ENCODE measurements at regions not wholly inside any gene's neighbourhood (a gene's known extent, or its start where the extent isn't known, plus 50 kb on each side); places are given as distances from the start of the nearest gene placed in this dataset.
A peak's percentile ranks its signal among the peaks of the same experiment; 100 is the strongest.

DNA sequence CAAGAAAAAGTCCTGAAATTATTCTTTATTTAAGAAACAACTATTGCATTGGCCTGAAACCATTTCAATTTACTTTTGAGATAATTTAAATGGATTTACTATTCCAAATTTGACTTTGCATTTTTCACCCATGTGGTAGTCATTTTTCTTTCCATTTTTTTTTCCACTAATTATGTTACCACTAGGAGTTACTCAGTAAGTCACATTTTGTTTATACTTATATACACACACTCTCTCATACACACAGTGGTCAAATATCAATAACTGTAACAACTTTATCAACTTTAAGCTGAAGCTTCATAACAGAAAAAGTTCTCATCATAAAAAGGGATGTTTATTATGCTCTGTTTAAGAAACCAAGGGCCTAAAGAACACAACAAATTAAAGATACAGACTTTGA lies 222.8 kb downstream of the SIPA1L2 start:
- no peak for DNase-seq

DNA sequence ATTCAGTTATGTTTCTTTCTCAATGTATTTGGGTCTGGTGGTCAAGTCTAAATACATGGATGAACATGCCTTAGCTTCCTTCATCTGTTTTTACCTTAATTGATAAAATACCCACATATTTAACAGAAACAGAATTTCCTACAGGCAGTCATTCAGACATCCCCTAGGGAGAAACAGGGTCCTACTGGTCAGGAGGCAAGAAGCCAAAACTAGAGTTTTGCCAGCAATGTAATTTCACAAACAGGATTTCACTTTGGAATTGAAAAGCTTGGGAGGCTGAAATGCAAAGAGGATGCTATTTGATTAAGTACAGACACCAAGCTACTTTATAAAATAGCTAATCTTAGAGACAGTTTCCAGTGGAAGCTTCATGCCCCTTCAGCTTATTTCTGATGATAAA lies 224.2 kb downstream of the SIPA1L2 start:
- no peak for DNase-seq

DNA sequence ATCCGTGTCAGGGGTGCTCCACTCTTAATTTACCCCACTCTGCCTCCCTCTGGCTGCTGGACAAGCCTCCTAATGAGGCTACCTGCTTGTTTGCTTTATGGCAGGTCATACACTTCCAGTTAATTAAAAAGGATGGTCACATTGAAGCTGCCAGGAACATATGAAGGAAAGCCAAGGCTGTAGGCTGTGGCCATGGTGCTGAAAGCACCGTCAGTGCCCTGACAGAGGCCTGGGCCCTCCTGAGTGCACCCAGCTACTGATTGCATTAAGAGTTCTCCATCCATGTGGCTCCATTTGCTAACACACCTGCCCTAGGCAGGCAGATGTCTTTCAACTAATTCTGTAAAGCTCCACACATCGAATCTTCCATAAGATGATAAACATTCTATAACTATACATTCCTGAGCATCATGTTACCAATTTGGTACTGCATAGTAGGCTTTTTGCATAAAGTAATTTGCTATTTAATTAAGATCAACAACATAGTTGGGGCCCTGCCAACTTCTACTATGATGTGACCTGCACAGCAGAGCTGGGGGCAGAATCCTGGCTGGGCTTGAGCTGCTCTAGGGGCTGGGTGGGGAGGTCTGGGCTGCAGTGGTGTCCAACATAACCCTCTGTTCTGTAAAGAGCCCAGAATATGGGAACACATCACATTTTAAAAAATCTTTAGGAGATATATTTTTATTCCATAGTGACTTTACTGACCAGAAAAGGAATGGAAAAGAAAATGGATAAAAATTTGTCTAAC lies 224.8 kb downstream of the SIPA1L2 start:
- DNase-seq, result no peak

- DNase-seq, result no peak
Measured at GRCh38 chr1:232404227-232404626, 225.7 kb downstream of the SIPA1L2 start.

- no peak for DNase-seq
Measured at GRCh38 chr1:232403017-232403714, 226.8 kb downstream of the SIPA1L2 start.

DNA sequence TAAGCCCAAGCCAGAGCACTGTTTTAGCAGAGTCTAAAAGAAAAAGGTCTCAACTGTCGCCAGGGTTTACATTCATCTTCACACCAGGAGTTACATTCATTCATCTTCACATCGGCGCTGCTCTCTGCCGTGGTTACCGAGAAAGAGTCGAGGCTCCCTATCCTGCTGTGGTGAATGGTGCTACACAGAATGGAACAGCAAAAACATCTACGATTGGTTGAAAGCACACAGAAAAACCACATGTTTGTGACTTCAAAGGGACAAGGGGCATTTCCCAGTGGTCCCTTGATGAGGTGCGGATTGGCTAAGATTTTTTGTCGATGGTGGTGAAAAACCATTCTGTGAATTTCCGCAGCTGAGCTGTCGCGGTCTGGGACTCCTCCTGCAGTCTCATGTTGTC lies 231.1 kb downstream of the SIPA1L2 start:
- no peak for DNase-seq

DNA sequence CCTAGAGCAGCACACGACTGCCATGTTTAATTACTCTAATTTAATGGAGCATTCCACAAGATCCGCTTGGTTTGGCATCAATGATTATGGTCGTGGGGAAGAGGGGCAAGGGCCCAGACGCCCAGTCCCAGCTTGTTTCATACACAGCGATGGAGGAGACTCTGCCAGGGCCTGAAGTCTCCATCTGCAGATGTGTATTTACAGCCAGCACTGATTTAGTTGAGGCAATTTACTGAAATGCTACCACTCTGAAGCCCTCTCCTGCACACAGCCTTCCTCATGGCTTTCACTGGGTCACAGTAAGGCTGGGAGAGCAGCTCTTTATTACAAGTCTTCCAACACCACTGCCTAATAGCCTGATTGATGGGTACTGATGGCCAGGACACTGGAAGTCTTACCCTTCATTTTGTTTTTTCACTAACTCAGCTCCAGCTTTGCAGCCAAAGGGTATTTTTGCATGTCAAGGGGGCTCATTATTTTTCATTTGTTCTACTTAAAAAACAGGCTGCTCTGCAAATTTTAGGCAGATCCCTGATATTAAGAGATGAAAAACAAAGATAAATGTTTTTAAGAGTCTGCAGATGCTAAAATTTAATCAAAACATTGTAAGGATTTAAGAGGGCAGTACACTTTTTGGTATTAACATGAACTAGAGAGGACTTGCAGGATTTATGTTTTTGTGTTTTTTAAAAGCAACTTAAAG lies 236.3 kb downstream of the SIPA1L2 start:
- DNase-seq, result peak; percentile 68

GRCh38 chr1:232393010-232393409 lies 236.9 kb downstream of the SIPA1L2 start:
- DNase-seq, result no peak

GRCh38 chr1:232390590-232390989 lies 239.3 kb downstream of the SIPA1L2 start:
- no peak for DNase-seq

DNA sequence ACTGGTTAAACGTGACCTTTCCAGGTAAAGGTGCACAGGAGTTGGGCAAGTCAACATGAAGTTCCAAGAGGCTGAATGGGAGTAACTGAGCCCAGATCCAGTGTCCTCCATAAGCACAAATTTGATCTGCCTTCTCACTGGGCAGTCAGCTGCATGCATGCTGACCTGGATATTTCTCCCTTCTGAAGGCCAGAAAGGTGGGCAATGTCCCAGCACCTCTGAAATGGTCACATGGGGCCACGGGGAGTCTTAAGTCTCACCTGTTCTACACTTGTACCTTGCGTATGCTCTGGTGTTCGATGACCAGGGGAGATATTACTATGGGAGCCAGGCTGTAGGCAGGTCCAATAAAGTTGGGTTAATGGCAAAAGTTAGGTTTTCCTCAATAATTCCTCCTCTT lies 240.2 kb downstream of the SIPA1L2 start:
- no peak for DNase-seq

GRCh38 chr1:232388363-232388762 lies 241.6 kb downstream of the SIPA1L2 start:
- DNase-seq, result no peak

DNA sequence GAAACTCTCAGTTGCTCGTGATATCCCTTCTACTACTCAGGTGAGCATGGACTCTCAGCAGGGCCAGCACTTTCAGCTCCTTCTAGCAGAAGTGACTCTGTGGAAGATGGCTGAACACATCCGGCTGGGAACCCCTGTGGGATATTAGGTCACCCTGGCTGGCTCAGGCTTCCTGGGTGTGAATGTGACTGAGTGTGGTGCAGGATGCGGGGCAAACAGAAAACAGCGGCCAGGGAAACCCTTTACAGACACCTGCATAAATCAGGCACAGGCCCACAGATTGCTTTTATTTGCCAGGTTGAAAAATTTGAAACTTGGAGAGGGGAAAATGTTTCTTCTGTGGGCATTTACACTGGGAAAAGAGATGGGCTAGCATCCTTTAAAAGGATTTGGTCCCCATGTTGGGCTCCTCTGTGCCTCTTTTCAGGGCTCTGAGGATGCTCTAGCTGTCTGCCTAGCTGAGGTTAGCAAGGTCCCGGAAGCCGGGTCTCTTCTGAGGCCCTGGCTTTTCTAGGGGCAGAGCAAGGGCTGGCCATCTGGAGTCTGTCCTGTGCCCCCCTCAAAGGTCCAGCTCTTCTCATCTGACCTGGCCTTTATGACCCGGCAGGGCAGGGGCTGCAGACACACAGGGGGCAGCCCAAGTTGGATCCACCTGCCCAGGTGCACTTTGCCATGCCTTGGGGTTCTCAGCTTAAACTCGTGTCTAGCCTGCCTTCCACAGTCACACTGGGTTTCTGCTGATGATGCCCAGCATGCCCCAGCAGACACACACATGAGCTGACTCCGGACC lies 243.0 kb downstream of the SIPA1L2 start:
- DNase-seq, result no peak

GRCh38 chr1:232386294-232386693 lies 243.6 kb downstream of the SIPA1L2 start:
- no peak for DNase-seq

DNA sequence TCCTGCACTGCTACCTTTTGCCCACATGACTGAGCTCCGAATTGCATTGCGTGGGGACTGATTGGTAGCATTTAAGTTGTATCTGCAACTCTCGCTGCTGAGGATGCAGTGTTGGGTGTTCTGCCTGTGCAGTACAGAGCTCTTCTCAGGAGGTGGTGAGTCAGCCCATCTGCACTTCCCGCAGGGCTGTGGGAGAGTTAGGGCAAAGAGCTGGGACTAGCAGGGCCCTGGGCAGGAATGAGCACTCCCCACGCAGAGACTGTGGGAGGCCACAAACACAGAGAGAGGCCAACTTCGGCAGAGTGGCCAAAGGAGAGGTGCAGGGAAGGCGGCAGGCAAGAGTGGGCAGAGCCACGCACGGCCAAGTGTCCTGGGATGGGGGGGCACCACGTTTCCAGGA lies 244.7 kb downstream of the SIPA1L2 start:
- no peak for DNase-seq

DNA sequence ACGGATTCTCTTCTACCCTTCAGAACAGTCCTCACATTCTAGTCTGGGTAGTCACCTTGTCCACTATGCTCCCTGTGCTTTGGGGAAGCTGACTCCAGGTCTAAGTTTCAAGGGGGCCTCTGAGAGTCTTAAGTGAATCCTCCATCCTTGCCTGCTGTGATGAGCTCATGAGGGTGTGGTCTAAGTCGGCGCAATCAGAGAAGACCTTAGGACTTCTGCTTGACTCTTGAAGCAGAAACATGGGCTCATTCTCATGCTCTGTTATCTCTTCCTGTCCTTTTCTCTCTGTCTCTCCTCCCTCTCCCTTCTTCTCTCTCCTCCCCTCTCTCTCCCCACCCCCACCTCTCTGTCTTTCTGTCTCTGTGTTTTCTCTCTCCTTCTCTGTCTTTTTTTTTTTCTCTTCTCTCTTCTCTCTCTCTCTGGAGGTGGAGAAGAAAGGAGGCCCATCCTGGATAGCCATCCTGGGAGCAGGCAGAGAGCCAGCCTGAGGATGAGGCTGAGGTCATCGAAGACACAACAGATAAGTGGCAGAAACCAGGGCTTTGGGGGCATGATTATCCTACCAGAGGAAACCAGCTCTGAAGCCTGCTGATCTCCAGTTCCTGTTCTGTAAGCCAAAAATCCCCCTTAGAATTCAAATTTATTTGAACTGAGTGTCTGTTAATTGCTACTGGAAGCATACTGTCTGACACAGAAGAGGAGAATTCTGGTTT lies 245.6 kb downstream of the SIPA1L2 start:
- DNase-seq, result no peak

GRCh38 chr1:232383455-232384123 lies 246.3 kb downstream of the SIPA1L2 start:
- DNase-seq, result no peak

DNA sequence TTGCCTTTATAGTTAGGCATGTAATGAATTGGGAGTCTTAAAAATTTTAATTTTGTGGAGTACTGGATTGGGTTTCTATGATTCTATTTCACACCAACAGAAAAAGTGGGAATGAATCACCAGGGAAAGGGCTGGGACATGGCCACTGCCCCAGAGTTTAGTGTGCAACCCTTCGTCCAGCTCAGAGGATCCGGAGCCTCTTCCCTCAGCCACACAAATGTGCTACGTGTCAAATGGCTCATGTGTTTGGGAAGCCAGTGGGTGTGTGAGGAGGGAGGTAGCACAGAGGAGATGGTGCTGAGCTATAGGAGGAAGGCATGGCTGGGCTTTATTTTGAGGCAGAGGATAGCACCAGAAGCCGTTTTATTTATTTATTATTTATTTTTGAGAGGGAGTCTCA lies 247.3 kb downstream of the SIPA1L2 start:
- no peak for DNase-seq

GRCh38 chr1:232381394-232382100 lies 248.4 kb downstream of the SIPA1L2 start:
- no peak for DNase-seq

- DNase-seq, result no peak
Measured at GRCh38 chr1:232380596-232380995, 249.3 kb downstream of the SIPA1L2 start.

GRCh38 chr1:232380131-232380530 lies 249.8 kb downstream of the SIPA1L2 start:
- DNase-seq, result no peak

- no peak for DNase-seq
Measured at GRCh38 chr1:232379063-232379434, 250.9 kb downstream of the SIPA1L2 start.

Data from NCI-H1694 treated with DMSO at 0.1 percent for 48 hours (cell line).